ENCODE measurements at regions not wholly inside any gene's neighbourhood (a gene's known extent, or its start where the extent isn't known, plus 50 kb on each side); places are given as distances from the start of the nearest gene placed in this dataset.

DNA sequence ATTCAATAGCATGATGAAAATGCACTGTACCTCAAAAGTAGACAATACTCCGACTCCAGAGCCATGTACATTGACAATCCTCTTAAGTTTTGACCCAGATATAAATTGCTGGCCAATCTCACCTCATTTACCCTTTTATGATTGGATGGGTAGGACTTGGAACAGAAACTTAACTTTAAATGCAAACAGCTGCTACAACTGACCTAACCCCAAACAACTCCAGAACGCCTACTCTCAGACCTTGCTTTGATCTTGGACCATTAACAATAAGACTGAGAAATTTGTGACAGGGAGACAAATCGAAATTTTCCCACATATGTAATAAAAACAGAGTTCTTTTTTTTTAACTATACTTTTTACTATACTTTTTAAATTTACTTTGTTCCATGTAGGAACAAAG is 200.5 kb upstream of the MCHR2 start:
- DNase-seq: no peak
- intact Hi-C loops (cut with DNase I): no loop called here

GRCh38 chr6:100188754-100189153 is 194.7 kb upstream of the MCHR2 start:
- intact Hi-C loops (cut with DNase I): no loop called here
- no peak for DNase-seq

DNA sequence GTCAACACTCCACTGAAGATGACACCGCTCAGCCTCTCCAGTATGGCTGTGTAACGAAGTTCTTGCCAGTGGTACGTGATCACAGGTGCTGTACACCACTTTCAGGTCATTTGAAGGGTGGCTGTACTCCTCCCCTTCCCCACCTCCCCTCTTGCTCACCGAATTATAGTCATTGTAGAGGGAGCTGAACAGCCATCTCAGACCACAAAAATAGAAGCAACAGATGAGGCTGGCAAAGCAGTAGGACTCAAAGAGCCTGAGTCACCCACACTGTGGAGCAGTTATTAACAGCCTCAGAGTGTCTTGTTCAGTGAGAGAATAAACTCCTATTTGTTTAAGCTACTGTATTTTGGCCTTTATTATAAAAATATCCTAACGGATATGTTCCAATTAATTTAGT is 192.5 kb upstream of the MCHR2 start:
- no peak for DNase-seq
- intact Hi-C loops (cut with DNase I): no loop called here

- intact Hi-C loops (cut with DNase I): no loop called here
- no peak for DNase-seq
Measured at GRCh38 chr6:100185615-100186014, 191.6 kb upstream of the MCHR2 start.

GRCh38 chr6:100184473-100184872 is 190.4 kb upstream of the MCHR2 start:
- DNase-seq: no peak
- intact Hi-C loops (cut with DNase I): no loop called here

DNA sequence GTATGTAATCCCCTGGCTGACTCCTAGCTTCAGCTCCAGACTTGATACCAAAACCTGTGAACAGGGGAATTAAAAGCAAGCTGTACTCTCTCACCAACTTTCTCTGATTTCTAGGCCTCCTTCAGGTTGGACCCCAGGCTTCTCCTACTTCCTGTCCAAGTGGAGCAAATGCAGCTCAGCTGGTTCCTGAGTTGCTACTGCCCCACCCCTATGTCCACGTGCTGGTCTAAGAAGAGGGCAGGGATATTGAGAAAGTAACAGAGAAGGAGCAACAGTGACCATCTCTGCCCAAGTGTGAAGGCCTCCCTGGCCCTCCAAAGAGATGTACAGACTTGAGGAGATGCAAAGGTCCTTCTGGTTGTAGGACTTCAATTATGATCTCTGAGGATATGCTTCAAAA is 188.3 kb upstream of the MCHR2 start:
- intact Hi-C loops (cut with DNase I): no loop called here
- no peak for DNase-seq

DNA sequence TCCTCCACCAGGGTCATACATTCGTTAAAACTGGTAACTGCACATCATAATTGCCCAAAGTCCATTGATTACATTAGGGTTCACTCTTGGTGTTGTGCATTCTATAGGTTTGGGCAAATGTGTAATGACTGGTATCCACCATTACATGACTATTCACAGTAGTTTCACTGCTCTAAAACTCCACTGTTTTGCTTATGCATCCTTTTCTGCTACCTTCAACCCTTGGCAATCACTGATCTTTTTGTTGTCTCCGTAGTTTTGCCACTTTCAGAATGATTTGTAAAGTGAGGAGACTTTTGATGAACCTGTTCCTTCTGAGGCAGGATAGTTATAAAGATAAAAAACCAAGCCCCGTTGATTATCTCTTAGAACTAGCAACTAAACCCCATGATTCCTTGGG is 187.3 kb upstream of the MCHR2 start:
- DNase-seq: no peak
- intact Hi-C loops (cut with DNase I): no loop called here

DNA sequence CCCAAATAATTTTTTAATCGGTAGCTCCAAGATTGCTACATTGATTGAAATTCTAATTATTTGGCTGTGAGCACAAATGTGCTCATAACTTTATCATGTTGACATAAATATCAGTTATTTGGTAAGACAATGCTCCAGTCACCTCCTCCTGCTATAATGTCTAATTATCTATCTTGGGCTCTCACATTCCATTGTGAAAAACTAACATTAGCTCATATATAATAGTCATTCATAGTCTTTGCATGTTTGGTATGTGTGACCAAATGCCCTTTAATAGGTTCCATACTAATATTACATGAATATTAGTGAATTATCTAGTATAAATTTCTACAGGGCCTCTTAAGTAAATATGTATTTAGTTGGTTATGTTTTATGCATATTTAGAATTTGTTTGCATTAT is 185.6 kb upstream of the MCHR2 start:
- no peak for DNase-seq
- intact Hi-C loops (cut with DNase I): no loop called here

- DNase-seq: no peak
- intact Hi-C loops (cut with DNase I): no loop called here
Measured at GRCh38 chr6:100177956-100178355, 183.9 kb upstream of the MCHR2 start.

- intact Hi-C loops (cut with DNase I): no loop called here
- DNase-seq: no peak
Measured at GRCh38 chr6:100176951-100177710, 183.1 kb upstream of the MCHR2 start.

- peak in 11 of 42 donors; percentile 4 to 50 (median 22) for DNase-seq
- intact Hi-C loops (cut with DNase I): no loop called here
Measured at GRCh38 chr6:100176311-100176950, 182.4 kb upstream of the MCHR2 start.

DNA sequence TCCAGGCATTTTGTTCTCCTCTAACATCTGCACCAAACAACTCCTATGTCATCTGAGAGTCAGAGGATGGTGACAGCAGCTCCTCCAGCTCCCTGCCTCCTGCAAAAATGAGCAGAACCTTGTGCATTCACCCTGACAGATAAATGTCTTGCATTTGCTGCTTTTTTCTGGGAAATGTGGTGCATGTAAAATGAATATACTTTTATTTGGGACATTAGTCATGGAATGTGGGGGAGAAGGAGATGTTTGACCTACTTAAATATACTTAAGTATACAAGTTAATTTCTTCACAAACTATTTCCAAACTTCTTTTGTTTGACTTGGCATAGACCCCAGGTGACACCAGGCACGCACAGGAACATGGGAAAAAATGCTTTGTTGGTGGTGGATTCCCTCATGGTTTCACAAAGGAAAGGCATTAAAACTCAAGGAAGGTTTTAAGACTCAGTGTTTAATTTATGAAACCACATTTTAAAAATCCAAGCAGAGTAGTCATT is 181.8 kb upstream of the MCHR2 start:
- peak in 35 of 42 donors; percentile 4 to 75 (median 38) for DNase-seq

GRCh38 chr6:100173211-100173610 is 179.2 kb upstream of the MCHR2 start:
- intact Hi-C loops (cut with DNase I): no loop called here
- no peak for DNase-seq

More for the DNA sequence above, 181.8 kb upstream of the MCHR2 start:
- intact Hi-C loops (cut with DNase I): no loop called here

- no peak for DNase-seq
- intact Hi-C loops (cut with DNase I): no loop called here
Measured at GRCh38 chr6:100172322-100172713, 178.3 kb upstream of the MCHR2 start.

DNA sequence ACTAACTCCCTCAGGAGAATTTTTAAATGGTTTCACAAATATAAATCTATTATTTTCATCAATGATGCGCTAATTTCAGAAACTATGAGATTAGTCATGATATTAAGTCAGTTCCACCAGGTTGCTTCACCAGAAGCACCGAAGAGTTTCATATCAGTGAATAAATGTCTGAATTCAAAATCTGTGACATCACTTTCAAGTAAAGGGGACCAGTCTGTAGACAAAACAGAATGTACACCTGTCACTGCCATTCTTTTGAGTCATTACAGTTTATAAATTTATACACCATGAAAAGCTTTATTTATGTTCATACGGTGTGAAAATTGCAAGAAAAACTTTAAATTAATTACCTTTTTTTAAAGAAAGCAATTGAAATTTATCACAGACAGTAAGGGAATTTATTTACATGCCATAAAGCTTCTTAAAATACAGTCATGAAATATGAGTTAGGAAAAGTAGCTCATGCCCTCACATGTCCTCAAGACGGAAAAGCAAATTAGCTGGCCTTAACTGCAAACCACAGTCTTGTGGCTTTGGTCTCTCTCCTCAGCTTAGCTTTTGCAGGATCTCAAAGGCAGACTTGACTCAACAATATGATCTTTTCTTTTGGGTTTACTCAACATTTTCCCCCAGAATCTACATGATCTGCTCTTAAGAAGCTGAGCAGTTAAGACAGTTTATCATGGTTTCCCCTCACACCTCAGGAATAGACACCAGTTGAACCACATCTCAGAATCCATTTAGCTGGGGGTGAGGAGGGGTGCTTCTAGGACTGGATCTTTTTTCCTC is 177.7 kb upstream of the MCHR2 start:
- no peak for DNase-seq
- intact Hi-C loops (cut with DNase I): no loop called here

DNA sequence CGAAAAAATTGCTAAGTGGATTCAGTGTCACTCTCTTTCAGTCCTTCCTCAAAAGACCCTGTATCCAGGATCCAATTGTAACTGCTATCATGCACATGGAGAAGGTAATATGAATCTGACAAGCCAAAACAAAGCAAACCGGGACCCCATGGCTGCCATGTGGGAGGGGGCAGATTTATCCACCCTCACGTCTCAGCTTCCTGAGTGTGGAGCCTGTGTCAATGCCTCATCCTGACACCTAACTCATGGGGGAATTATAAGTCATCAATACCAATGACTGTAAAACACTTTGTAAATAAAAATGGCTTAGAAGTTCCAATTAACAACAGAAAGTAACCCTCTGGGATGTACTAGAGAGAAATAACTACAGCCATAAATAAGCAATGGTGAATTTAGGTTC is 174.1 kb upstream of the MCHR2 start:
- no peak for DNase-seq
- intact Hi-C loops (cut with DNase I): no loop called here

DNA sequence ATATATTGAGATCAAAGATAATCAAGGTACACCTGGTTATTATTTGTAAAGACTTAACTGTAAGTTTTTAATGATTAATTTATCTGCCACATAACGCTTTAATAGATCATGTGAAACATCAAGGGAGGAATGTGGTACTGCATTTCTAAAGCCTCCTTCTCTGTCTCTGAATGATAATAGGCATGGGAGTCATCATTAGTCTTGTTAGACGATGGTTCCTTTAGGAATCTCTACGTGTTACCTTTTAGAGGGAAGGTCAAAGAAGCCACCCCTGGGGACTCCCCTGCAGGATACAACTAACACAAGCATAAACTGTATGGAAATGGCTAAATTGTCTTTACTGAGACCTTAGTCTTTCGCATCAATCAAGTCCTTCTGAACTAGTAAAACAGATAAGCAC is 173.6 kb upstream of the MCHR2 start:
- intact Hi-C loops (cut with DNase I): no loop called here
- no peak for DNase-seq

DNA sequence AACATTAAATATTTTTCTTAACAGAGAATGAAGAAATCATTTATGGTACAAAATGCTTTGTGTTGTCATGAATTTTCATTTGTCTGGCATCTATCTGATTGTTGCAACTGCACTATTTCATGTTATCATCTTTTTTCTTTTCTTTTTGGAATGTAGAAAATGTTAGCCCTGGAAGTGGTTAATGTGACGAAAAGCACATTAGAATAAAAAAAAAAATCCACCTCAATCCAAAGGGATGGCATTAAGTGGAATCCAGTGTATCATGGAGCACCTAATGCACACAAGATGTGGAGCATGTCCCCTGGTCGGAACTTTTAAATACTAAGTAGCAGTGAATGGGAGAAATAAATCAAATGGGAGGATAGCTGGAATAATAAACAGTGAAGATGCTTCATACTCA is 172.9 kb upstream of the MCHR2 start:
- no peak for DNase-seq
- intact Hi-C loops (cut with DNase I): no loop called here

DNA sequence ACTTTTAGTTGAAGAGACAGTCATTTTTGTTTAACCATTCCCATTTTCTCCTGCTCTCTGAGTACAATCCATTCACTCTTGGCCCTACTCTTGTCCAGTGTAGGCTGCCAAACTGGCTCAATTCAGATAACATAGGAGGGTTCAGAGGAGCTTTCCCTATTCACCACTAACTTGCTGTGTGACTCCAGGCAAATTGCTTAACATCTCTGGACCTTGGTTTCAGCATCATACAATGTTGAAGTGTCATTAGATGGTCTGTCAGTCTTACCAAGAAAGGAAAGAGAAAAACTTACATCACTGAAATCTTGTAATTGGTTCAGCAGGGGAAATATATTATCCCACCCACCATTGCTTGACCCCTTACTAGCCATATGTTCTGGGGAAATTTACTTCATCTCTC is 171.4 kb upstream of the MCHR2 start:
- DNase-seq: no peak
- intact Hi-C loops (cut with DNase I): no loop called here

DNA sequence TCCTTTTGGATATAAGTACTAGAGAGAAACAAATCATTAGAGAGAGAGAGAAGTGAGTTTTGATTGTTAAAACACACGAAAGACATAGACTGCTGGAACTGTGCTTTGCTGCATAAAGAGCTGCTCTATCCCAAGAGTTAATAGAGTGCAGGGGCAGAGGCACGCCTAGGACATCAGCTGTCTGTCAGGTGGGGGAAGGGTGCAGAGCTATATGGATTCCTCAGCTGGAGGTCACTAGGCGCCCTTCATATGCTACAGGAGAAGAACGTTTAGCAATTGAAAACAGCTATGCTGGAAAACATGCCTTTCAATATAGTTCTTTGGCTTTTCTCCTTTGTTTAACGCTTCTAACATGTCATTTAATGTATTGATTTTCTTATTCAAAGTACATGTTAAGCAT is 169.0 kb upstream of the MCHR2 start:
- no peak for DNase-seq
- intact Hi-C loops (cut with DNase I): no loop called here
